ENCODE measurements at regions not wholly inside any gene's neighbourhood (a gene's known extent, or its start where the extent isn't known, plus 50 kb on each side); places are given as distances from the start of the nearest gene placed in this dataset.

- H3K4me1 ChIP-seq = no peaks in the 10 kb centered on the region
- H3K36me3 ChIP-seq = no peaks in the 10 kb centered on the region
- intact Hi-C loops (cut with DNase I; ENCODE audit: low total_unique reads) (no loop called here), in situ Hi-C loops (cut with MboI; ENCODE audit: low sequenced_read_pairs in 4 of 4) (no loop called here)
- H3K27ac ChIP-seq = no peak overlapping the region
- no peaks in the 10 kb centered on the region for H3K9me3 ChIP-seq
- no peak for TF ChIP-seq POLR2A (IDR thresholded peaks at IDR 0.05)
- TF ChIP-seq, protein P1, sequence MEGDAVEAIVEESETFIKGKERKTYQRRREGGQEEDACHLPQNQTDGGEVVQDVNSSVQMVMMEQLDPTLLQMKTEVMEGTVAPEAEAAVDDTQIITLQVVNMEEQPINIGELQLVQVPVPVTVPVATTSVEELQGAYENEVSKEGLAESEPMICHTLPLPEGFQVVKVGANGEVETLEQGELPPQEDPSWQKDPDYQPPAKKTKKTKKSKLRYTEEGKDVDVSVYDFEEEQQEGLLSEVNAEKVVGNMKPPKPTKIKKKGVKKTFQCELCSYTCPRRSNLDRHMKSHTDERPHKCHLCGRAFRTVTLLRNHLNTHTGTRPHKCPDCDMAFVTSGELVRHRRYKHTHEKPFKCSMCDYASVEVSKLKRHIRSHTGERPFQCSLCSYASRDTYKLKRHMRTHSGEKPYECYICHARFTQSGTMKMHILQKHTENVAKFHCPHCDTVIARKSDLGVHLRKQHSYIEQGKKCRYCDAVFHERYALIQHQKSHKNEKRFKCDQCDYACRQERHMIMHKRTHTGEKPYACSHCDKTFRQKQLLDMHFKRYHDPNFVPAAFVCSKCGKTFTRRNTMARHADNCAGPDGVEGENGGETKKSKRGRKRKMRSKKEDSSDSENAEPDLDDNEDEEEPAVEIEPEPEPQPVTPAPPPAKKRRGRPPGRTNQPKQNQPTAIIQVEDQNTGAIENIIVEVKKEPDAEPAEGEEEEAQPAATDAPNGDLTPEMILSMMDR (IDR thresholded peaks at IDR 0.05 in 4 of 5, conservative IDR thresholded peaks at IDR 0.05 in 1 of 5) = no peak
- peaks cover 4 to 9% (median 5%) of the 10 kb centered on the region in 3 donors for H3K27me3 ChIP-seq
- DNase-seq (no peak), ATAC-seq (no peak)
- H3K4me3 ChIP-seq = no peak overlapping the region
Measured at GRCh38 chr6:166824880-166825250, 131.5 kb downstream of the RNASET2 start.

- DNase-seq (no peak), ATAC-seq (no peak)
- H3K27ac ChIP-seq = no peak overlapping the region
- no peaks in the 10 kb centered on the region for H3K4me1 ChIP-seq
- no peak overlapping the region for H3K4me3 ChIP-seq
- intact Hi-C loops (cut with DNase I; ENCODE audit: low total_unique reads) = no loop called here
- H3K36me3 ChIP-seq = no peaks in the 10 kb centered on the region
- H3K9me3 ChIP-seq = no peaks in the 10 kb centered on the region
- TF ChIP-seq POLR2A (IDR thresholded peaks at IDR 0.05) = no peak
- TF ChIP-seq, protein P1 (IDR thresholded peaks at IDR 0.05 in 4 of 5, conservative IDR thresholded peaks at IDR 0.05 in 1 of 5) = no peak
- H3K27me3 ChIP-seq = peaks cover 4 to 9% (median 5%) of the 10 kb centered on the region in 3 donors
- in situ Hi-C loops (cut with MboI; ENCODE audit: low sequenced_read_pairs in 4 of 4) = no loop called here
Measured at GRCh38 chr6:166824146-166824879, 132.0 kb downstream of the RNASET2 start.

DNA sequence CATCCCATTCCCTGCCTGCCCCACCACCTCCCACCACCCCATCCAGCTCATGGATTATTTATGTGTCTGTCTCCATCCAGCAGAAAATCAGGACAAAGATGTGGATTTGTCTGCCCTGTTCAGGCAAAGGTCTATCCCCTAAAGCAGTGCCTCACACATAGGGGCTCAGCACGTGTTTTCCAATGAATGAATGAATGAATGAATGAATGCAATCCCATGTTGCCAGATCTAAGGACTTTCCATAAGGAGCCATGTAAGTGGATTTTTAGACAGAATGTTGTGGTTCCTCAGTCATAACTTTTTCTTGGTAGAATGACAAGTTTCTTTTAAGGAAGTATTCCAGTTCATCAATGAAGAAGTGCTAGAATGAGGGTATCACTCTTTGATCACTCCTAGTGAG, 133.7 kb downstream of the RNASET2 start:
- in situ Hi-C loops (cut with MboI; ENCODE audit: low sequenced_read_pairs in 4 of 4) (no loop called here), intact Hi-C loops (cut with DNase I; ENCODE audit: low total_unique reads) (no loop called here)
- TF ChIP-seq, protein P1 (IDR thresholded peaks at IDR 0.05 in 4 of 5, conservative IDR thresholded peaks at IDR 0.05 in 1 of 5) = no peak
- no peak for TF ChIP-seq POLR2A (IDR thresholded peaks at IDR 0.05)
- H3K27ac ChIP-seq = no peak overlapping the region
- H3K36me3 ChIP-seq = no peaks in the 10 kb centered on the region
- no peak overlapping the region for H3K4me3 ChIP-seq
- no peak for DNase-seq
- H3K9me3 ChIP-seq = no peaks in the 10 kb centered on the region
- ATAC-seq = no peak
- H3K27me3 ChIP-seq = peaks cover 4 to 9% (median 5%) of the 10 kb centered on the region in 3 donors
- H3K4me1 ChIP-seq = no peaks in the 10 kb centered on the region

DNA sequence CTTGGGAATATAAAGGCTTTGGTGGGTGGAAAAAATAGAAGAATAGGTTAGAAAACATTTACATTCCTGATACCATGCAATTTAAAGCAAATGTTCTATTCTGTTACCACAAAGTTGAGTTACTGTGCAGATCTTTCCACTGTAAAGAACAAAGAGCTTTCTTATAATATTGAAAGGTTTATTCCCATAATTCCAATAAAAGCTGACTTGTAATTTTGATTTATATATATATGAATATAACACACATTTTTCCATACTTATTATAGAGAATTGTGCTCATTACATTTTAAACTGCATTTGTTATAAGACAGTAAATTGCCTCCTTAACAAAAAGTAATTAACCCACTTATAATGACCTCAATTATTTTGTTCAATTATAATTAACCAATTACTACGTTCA, 135.9 kb downstream of the RNASET2 start:
- in situ Hi-C loops (cut with MboI; ENCODE audit: low sequenced_read_pairs in 4 of 4) (no loop called here), intact Hi-C loops (cut with DNase I; ENCODE audit: low total_unique reads) (no loop called here)

More for the DNA sequence above, 135.9 kb downstream of the RNASET2 start:
- no peaks in the 10 kb centered on the region for H3K9me3 ChIP-seq
- ATAC-seq (no peak), DNase-seq (no peak)
- TF ChIP-seq, protein P1 (IDR thresholded peaks at IDR 0.05 in 4 of 5, conservative IDR thresholded peaks at IDR 0.05 in 1 of 5) = no peak
- TF ChIP-seq POLR2A (IDR thresholded peaks at IDR 0.05) = no peak
- no peaks in the 10 kb centered on the region for H3K36me3 ChIP-seq
- no peak overlapping the region for H3K27ac ChIP-seq
- H3K4me1 ChIP-seq = no peaks in the 10 kb centered on the region
- H3K4me3 ChIP-seq = no peak overlapping the region
- peaks cover 4 to 6% (median 5%) of the 10 kb centered on the region in 3 donors for H3K27me3 ChIP-seq
